Left renal cortex interstitium (tissue), 4 donors: ENCODE measurements at regions not wholly inside any gene's neighbourhood (a gene's known extent, or its start where the extent isn't known, plus 50 kb on each side); places are given as distances from the start of the nearest gene placed in this dataset.

Experiments
- DNase-seq, 4 donors: peaks; one replicate each; pipeline ENCODE4 v3.0.0-alpha.2; 2013; ENCODE audit warnings: low read depth in 4 of 4, low spot score in 2 of 4, missing footprints in 1 of 4

- no peak for DNase-seq
These were observed 431.6 kb downstream of the PTPRU start for GRCh38 chr1:29667951-29668350.

GRCh38 chr1:29664711-29665110 lies 428.4 kb downstream of the PTPRU start:
- no peak for DNase-seq

- DNase-seq: no peak
These were observed 422.4 kb downstream of the PTPRU start for GRCh38 chr1:29658688-29659087.

- DNase-seq: no peak
These were observed 421.5 kb downstream of the PTPRU start for GRCh38 chr1:29657816-29658215.

DNA sequence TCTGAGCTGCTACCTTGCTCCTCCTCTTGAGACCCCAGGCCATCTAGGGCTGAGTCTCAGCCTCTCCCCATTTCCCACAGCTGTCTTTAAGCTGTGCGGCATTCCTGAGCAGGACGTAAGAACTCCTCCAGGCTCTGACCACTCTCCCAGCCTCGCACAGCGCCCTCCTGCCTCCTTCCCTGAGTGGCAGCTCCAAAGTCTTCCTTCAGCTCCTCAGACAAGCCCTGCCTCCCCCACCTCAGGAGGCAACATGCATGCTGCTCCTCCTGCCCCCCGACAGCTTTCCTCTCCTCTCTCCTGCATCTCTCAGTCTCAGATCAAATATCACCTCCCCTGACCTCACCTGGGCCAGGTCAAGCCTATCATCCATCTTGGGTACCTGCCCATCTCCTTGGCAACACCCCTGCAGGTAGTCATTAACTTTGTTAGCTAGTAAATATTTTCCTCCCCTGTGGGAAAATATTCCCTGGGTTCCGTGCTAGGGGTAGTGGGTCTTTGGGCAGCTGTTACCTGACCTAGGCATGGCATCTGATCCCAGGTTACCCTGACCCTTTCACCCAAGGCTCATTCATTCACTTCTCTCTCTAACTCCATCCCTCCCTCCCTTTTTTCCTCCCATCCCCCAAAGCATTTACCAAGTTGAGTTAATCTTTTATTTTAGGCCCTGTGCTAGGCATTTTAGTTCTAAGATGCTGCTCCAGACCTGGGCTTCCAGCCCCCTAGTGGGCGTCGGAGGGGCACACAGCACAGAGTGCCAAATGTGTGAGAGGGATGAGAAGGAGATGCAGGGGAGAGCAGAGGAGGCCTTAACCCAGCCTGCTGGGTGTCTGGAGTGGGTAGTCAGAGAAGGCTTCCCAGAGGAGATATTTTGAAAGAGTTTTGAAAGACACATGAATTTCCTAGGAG lies 419.9 kb downstream of the PTPRU start:
- DNase-seq: no peak

GRCh38 chr1:29655145-29655544 lies 418.8 kb downstream of the PTPRU start:
- no peak for DNase-seq

DNA sequence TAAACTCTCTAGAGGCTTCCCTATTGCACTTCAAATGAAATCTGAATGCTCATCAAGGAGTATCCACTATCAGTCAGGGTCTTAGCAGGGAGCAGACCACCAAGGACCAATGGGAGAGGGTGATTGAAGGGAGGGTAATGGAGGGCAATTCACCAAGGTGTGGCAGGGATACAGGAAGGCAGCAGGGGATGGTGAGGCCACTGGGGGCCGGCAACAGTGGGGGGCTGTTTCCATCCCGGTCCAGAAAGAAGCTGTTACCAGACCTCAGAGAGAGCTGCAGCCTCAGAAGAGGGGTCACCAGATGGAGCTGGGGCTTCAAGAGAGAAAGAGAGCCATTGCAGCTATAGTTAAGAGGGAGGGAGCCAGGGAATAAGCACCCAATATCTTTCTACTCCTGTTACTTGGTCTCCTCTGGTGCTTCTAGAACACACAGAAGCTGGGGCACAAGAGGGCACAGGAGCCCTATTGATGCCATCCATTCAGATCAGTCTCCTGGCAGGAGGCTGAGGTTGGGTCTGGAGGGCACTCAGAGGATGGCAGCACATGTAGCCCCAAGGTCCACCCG lies 417.6 kb downstream of the PTPRU start:
- DNase-seq: no peak

GRCh38 chr1:29653034-29653810 lies 416.9 kb downstream of the PTPRU start:
- DNase-seq: no peak

DNA sequence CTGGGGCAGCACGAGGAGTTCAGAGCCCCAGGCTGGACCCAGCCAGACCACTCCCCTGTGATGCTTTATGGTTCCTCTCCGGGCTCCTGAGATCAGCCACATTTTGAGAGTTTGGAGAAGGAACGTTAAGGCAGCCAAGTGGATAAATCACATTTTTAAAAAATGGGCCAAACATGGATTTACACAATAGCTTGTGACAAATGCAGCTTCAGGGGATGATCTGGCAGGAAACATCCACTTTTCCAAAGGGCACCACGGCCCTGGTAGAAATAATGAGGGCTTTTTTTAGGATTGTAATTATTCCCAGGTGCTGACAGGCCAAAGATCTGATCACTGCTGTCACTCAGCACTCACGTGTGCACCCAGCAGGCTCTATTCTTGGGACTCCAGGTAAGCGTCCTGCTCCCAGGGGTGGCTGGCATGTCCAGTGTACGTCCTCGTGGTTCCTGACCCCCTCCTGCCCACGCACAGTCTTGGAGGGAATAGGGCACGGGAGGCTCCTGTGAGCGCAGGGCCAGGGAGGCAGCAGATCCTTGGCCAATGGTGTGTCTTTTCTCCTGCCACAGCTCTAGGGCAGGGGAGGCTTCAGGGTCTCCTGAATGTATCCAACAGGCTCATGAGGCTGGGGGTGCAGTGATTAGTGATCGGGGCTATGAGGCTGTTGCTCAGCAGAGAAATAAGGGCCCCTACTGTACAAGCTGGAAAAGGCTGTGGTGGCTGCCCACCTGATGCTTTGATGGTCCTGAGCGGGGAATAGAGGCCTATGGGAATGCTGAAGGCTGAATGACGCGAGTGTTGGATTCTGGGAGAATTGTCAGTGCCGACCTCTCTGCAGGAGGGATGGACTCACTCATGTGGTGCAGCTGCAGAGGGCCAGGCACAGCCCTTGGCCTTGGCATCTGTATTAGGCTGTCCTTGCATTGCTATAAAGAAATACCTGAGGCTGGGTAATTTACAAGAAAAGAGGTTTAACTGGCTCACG lies 415.7 kb downstream of the PTPRU start:
- no peak for DNase-seq

- DNase-seq: no peak
These were observed 414.9 kb downstream of the PTPRU start for GRCh38 chr1:29651246-29651645.

GRCh38 chr1:29650476-29650875 lies 414.2 kb downstream of the PTPRU start:
- DNase-seq: no peak

DNA sequence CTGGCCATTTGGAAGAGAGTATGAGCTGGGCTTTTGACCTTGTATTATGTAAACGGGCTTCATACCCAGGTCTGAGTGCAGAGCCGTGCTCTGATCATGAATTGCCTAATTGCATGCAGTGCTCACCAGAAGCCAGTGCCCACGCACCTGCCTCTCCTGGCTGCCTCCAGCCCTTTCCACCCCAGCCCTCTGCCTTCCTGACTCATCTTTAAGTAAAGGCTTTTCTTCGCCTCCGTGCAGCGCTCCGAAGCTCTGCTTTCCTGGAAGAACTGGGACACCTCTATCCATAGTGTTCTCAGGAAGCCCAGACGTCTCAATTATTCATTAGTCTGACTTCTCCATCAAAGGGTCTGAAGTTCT lies 413.7 kb downstream of the PTPRU start:
- DNase-seq: no peak

DNA sequence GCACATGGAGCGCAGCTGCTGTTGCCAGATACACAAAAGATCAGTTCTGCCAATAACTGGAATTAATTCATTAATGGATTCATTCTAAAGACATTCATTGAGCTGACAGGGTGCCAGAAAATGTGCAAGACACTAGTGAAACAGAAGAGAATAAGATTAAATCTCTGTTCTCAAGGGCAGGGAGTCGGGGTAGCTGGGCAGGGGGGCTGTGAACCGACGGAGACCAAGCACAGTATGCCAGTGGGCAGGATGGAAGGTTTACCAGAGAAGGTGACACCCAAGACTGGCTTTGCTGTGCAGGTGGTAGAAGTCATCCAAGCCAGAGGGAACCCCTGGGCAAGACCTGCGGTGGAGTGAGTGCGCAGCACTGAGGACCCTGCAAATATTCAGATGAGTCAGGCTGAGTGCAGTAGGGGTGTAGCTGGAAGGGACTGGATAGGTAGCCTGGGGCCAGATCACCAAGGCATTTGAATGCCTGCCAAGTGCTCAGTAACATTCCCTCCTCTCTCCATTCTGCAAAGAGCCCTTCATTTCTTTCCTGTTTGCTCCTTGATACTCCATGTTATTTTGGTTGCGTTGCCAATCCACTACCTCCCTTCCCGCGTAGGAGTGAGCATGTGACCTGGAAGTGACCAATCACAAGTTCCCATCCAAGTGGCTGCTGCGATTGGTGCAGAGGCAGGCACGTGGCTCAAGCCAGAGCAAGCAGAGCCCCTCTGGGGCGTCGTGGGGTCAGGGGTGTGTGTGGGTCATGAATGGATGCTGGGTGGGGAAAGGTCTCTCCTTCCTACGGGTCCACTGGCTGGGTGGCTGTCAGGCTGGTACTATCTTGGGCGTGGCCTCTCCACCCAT lies 413.1 kb downstream of the PTPRU start:
- DNase-seq: no peak

DNA sequence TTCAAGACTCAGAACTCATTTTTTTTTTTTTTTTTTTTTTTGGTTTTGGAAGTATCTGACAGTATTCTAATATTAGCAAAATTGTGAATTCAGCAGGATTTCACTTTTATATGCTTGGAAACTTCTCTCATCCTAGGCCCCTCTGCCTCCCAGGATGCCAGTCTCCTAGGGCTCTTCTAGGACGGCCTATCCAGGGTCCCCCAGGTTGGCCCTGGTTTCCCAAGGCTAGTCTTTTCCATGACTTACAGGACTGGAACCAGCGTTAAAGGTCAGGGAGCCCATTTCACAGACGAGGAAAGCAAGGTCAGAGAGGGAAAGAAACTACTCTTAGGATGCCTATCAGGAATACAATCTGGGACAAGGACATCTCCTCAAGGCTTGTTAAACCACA lies 412.5 kb downstream of the PTPRU start:
- no peak for DNase-seq

GRCh38 chr1:29648026-29648425 lies 411.7 kb downstream of the PTPRU start:
- DNase-seq: no peak

DNA sequence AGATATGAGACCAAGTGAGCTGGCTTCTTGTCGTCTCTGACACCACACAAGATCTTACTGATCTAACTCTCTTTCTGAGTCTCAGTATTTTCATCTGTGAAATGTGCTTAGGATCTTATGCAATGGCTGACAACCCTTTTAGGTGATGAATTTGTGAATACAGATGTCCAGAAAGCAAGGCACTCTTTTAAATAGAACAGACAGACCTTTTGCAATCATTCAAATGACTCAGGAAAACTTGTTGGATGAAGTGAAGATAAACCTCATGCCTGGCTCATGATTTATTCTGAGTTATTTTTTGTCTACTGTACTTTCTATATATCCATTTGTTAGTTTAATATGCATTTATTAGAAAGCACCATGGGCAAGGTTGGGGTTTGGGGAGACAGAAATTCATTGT lies 411.3 kb downstream of the PTPRU start:
- DNase-seq: no peak

GRCh38 chr1:29646161-29646775 lies 409.9 kb downstream of the PTPRU start:
- no peak for DNase-seq

GRCh38 chr1:29645586-29645985 lies 409.3 kb downstream of the PTPRU start:
- no peak for DNase-seq

DNA sequence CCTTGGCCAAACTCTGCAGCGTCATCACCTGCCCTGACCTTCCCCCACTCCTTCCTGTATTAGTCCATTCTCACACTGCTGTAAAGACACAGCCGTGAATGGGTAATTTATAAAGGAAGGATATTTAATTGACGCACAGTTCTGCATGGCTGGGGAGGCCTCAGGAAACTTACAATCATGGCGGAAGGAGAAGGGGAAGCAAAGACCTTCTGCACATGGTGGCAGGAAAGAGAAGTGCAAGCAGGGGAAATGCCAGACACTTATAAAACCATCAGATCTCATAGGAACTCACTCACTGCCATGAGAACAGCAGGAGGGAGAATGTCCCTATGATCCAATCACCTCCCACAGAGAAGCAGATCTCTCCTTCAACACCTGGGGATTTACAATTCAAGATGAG lies 408.5 kb downstream of the PTPRU start:
- no peak for DNase-seq
